Activated CD4-positive, alpha-beta T cell treated with anti-CD3 and anti-CD28 coated beads, Interleukin-2, amount 10 ng/mL, durations not matched to agents 24 days and 14 days (primary cell): ENCODE measurements at regions not wholly inside any gene's neighbourhood (a gene's known extent, or its start where the extent isn't known, plus 50 kb on each side); places are given as distances from the start of the nearest gene placed in this dataset.

Experiments
- DNase-seq: peaks from one replicate; pipeline ENCODE4 v3.0.0; 2022
- H3K27ac Mint-ChIP-seq: one replicate; pipeline ENCODE4 v1.8.0; 2022; ENCODE audit warnings: mild to moderate bottlenecking, mixed read lengths
- H3K27me3 Mint-ChIP-seq: one replicate; pipeline ENCODE4 v1.8.0; 2022; ENCODE audit warnings: mixed read lengths
- H3K36me3 Mint-ChIP-seq: one replicate; pipeline ENCODE4 v1.8.0; 2022; ENCODE audit warnings: low read depth, mild to moderate bottlenecking, mixed read lengths
- H3K4me1 Mint-ChIP-seq: one replicate; pipeline ENCODE4 v1.8.0; 2021; ENCODE audit warnings: mixed read lengths
- H3K4me3 Mint-ChIP-seq: one replicate; pipeline ENCODE4 v1.8.0; 2022; ENCODE audit warnings: mild to moderate bottlenecking, moderate library complexity, mixed read lengths
- H3K9me3 Mint-ChIP-seq: one replicate; pipeline ENCODE4 v1.8.0; 2021; ENCODE audit warnings: mixed read lengths
- intact Hi-C: fragments of 100-400 bp; cut with micrococcal nuclease; formaldehyde crosslinking; loops from one replicate; pipeline ENCODE4 v1.15.1; 2023

DNA sequence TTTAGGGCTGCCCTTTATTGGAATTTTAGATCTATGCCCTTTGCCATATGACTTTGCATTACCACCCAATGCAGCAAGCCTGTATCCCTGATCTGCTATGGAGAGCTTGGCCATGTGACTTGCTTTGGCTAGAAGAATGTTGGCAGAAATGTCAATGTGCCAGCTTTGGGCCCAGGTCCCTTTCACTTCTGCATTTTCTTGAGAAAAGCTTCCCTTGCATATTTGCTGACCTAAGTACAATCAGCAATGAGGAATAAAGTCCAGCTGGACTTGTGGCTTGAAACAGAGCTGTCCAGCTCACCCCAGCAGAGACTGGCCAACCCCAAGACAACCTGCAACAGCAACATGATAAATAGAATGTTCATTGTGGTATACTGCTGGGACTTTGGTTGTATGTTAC, 135.9 kb downstream of the PAH start:
- H3K4me1 Mint-ChIP-seq: no peaks in the 10 kb centered on the region
- H3K4me3 Mint-ChIP-seq: no peak overlapping the region
- DNase-seq: no peak
- H3K27ac Mint-ChIP-seq: no peak overlapping the region
- no peaks in the 10 kb centered on the region for H3K36me3 Mint-ChIP-seq
- intact Hi-C loops: no loop called here
- no peaks in the 10 kb centered on the region for H3K27me3 Mint-ChIP-seq
- no peaks in the 10 kb centered on the region for H3K9me3 Mint-ChIP-seq

DNA sequence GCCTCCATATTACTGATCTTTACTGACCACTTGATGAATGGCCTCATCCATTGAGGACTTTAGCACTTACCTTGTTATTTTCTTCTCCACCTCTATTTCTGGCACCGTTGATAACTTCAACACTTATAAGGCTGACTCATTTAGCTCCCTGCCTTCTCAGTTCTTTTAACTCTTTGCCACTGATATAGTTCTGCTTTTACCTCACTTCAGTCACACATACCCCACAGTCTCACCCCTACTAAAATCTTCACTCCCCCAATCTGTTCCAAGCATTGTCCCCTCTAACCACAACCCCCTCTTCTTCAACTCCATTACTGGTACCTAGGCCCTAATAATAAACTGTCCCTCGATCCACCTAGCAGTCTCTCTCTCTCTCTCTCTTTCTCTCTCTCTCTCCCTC, 141.0 kb downstream of the PAH start:
- DNase-seq: no peak
- no peak overlapping the region for H3K4me3 Mint-ChIP-seq
- H3K9me3 Mint-ChIP-seq: no peaks in the 10 kb centered on the region
- intact Hi-C loops: no loop called here
- no peaks in the 10 kb centered on the region for H3K27me3 Mint-ChIP-seq
- H3K27ac Mint-ChIP-seq: no peak overlapping the region
- no peaks in the 10 kb centered on the region for H3K36me3 Mint-ChIP-seq
- H3K4me1 Mint-ChIP-seq: no peaks in the 10 kb centered on the region

DNA sequence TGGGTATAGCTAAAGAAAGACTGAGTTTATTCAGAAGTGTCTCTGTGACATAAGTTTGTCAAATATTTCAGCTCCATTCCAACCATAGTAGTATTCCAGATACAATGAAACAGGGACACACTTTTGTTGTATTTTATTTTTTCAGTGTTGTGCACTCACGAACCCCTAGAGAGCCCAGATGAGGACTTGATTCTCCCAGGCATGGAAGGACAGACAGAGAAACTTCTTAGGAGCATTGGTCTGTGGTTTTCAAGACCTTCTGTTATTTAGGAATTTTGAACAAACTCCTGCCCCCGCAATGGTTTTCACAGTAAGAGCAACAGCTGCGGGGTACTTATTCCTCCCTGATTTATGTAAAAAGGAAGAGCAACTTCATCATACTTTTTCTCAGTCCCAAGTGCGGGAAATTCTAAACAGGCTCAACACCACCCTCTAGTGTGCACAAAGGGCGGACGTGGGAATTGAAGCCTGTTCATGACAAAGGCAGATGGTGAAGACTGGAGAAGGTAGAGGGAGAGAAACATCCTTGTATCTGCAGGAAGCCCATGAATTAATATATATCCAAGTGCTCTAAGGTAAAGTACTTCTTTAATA, 147.6 kb downstream of the PAH start:
- Mint-ChIP-seq H3K4me3 (no peak overlapping the region), H3K36me3 (no peaks in the 10 kb centered on the region), H3K9me3 (no peaks in the 10 kb centered on the region), H3K4me1 (no peaks in the 10 kb centered on the region), H3K27ac (no peak overlapping the region), H3K27me3 (peaks cover 12% of the 10 kb centered on the region)
- peak; percentile 81 for DNase-seq
- intact Hi-C loops: loop anchor here (1.0 to 5.0 kb wide), 2 partner anchors 672 to 830 kb away; no protein-coding TSS in a partner anchor

DNA sequence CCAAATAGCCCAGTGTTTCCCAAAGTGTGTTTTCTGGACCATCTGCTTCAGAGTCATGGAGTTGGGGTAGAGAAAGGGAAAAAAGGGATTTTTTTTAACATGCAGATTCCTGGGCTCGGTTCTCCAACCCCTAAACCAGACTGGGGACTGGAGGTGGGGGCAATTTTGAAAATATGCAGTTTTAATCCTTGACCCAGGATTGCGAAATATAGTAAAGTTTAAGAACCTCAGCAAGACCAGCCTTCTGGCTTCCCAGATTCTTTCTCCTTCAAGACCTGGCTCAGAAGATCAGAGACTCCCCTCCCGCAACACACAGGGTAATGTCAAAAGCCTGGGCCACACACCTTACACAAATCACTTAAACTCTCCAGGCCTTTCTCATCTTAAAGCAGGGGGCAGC, 150.1 kb downstream of the PAH start:
- H3K4me3 Mint-ChIP-seq: no peak overlapping the region
- intact Hi-C loops: loop anchor here (5.0 kb wide), 1 partner anchor 670 kb away; no protein-coding TSS in a partner anchor
- H3K36me3 Mint-ChIP-seq: no peaks in the 10 kb centered on the region

DNA sequence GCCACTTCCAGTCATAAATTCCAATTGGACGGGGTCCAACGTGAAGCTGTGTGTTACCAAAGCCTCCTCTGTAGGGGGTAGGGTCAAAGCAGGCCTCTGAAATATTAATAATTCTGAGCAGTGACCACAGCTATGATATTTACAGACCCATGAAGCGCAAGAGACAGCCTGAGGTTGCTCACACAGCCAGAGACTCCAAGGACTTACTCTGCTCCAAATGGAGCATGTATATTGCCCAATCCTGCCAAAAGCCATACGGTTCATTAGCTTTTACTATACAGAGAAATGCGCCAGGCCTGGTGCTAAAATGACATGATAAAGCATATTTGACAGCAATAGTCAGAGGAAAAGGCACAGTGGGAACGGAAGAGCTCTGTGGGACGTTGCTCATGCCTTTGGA, 151.3 kb downstream of the PAH start:
- DNase-seq: no peak
- no peaks in the 10 kb centered on the region for H3K36me3 Mint-ChIP-seq
- no peaks in the 10 kb centered on the region for H3K9me3 Mint-ChIP-seq
- no peaks in the 10 kb centered on the region for H3K4me1 Mint-ChIP-seq
- no peak overlapping the region for H3K4me3 Mint-ChIP-seq
- H3K27me3 Mint-ChIP-seq: peaks cover 11% of the 10 kb centered on the region
- intact Hi-C loops: loop anchor here (5.0 kb wide), 1 partner anchor 668 kb away; no protein-coding TSS in a partner anchor
- H3K27ac Mint-ChIP-seq: no peak overlapping the region

More for the DNA sequence above, 150.1 kb downstream of the PAH start:
- DNase-seq: no peak
- Mint-ChIP-seq H3K4me1 (no peaks in the 10 kb centered on the region), H3K27ac (no peak overlapping the region), H3K9me3 (no peaks in the 10 kb centered on the region), H3K27me3 (peaks cover 12% of the 10 kb centered on the region)

DNA sequence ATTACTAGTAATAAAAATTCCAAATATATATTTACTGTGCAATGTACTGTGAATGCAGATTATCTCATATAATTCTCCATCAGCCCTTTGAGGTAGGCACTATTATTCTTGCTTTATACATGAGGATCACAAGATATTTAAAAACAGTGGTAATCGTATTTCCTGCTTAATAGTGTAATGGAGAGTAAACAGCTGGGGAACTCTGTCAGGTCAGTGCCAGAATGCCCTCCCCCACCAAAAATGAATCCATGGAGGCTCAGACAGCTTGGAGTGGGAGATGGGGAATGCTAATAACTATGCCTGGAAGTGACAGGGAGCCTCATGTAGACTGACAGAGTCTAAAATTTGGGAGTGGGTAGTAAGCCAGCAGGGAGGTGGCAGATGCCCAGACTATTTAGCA, 153.6 kb downstream of the PAH start:
- no peaks in the 10 kb centered on the region for H3K36me3 Mint-ChIP-seq
- H3K4me1 Mint-ChIP-seq: no peaks in the 10 kb centered on the region
- DNase-seq: no peak
- intact Hi-C loops: no loop called here
- no peak overlapping the region for H3K27ac Mint-ChIP-seq
- peaks cover 2% of the 10 kb centered on the region for H3K27me3 Mint-ChIP-seq
- H3K4me3 Mint-ChIP-seq: no peak overlapping the region
- H3K9me3 Mint-ChIP-seq: no peaks in the 10 kb centered on the region

DNA sequence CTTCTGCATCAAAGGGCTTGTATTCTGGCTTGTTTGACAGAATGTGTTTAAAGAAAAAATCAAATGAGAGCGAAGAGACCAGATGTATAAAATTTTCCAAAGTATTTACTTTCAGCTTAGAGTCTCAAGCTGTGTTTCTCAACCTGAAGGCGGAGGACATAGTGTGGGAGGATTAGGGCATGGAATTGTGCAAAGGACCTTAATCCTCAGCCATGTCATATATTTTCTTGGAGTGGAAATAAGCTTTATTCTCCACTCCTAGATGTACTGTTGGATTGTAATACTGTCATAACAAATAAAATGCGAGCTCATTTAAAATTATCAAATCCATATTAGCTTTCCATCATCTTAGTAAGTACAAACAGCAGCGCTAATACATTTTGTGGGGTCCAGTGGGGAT, 154.0 kb downstream of the PAH start:
- Mint-ChIP-seq H3K9me3 (no peaks in the 10 kb centered on the region), H3K27me3 (peaks cover 2% of the 10 kb centered on the region), H3K36me3 (no peaks in the 10 kb centered on the region), H3K4me3 (no peak overlapping the region), H3K27ac (no peak overlapping the region), H3K4me1 (no peaks in the 10 kb centered on the region)
- DNase-seq: no peak
- intact Hi-C loops: no loop called here

DNA sequence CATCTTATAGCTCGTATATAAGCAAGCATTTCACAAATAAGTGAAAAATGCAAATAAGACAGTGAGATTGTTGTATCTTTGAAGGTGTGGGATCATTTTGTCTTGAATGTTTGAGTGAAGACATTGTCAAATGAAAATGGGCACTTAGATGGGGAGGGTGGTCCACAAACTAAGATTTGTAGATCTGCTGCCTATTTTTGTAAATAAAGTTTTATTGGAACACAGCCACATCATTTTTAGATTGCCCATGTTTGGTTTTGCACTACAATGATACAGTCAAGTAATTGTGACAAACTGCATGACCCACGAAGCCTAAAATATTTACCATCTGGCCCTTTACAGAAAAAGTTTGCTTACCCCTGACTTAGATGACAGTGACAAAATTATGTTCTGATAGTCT, 156.7 kb downstream of the PAH start:
- DNase-seq: no peak
- Mint-ChIP-seq H3K9me3 (no peaks in the 10 kb centered on the region), H3K27me3 (no peaks in the 10 kb centered on the region), H3K4me3 (no peak overlapping the region), H3K27ac (no peak overlapping the region), H3K4me1 (no peaks in the 10 kb centered on the region), H3K36me3 (no peaks in the 10 kb centered on the region)
- intact Hi-C loops: no loop called here

DNA sequence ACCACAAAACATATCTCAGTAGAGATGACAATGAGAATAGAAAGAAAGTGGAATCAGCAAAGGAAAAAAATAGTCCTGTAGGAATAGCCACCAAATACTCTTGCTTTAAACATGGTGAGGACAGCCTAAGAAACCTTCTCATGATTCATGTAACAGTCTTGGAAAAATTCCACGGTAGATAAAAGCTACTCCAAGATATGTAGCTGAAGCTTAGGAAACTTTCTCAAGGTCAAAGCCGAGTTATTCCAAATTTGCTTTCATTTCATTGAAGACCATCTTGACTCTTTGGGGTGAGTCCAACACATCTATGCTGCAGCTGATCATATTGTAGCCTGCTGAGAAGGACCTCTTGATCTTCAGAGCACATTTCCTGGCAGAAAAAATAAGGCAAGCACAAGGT, 157.6 kb downstream of the PAH start:
- Mint-ChIP-seq H3K9me3 (no peaks in the 10 kb centered on the region), H3K4me3 (no peak overlapping the region), H3K27ac (no peak overlapping the region), H3K4me1 (no peaks in the 10 kb centered on the region), H3K36me3 (no peaks in the 10 kb centered on the region), H3K27me3 (no peaks in the 10 kb centered on the region)
- intact Hi-C loops: no loop called here
- no peak for DNase-seq

DNA sequence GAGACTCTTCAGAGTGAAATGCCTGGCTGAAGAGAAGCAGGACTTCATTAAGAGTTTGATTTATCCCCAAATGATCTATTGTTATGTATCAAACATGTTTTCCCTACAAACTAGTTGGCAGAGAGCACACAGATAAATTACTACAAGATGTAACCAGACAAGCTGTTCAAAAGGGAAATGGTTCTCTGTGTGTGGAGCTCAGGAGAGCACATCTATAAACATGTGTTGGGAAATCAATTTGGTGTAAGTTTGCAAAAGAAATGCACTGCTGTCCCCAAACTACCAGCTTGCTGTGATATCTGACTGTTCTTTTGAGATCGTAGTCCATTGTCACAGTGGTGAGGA, 159.2 kb downstream of the PAH start:
- no peak for DNase-seq
- intact Hi-C loops: no loop called here
- H3K27me3 Mint-ChIP-seq: no peaks in the 10 kb centered on the region
- no peaks in the 10 kb centered on the region for H3K4me1 Mint-ChIP-seq
- no peak overlapping the region for H3K27ac Mint-ChIP-seq
- no peak overlapping the region for H3K4me3 Mint-ChIP-seq
- H3K9me3 Mint-ChIP-seq: no peaks in the 10 kb centered on the region
- no peaks in the 10 kb centered on the region for H3K36me3 Mint-ChIP-seq

DNA sequence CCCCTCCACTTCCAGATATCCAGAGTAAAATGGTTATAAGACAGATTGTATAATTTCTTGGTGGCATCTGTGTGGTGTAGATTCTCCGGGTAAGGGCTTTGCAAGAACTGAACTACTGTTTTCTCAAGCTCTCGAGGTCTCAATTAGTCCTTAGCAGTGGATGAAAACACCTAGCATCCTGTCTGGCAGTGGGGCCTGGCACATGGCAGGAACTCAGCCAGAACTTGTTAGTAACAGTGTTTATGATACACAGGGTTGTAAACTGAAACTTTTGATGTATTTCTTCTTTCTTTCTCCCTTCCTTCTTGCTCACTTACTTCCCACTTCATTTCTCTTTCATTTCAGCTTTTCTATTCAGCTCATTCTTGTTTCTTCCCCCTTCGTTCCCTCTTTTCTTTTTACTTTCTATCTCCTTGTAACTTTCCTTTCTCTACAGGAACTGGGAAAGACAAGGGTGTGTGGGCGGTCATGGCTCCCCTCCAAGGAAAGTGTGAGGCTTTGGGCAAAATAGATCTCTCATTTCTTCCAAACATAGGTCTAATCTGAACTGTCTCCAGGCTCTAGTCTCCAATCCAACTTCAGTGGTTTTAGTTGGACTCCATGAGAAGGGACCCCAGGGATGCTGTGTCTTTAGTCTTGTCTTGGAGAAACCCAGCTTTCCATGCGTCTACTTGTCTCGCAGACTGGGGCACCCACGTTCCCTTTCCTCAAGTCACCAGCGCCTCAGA, 159.7 kb downstream of the PAH start:
- no peak overlapping the region for H3K27ac Mint-ChIP-seq
- H3K4me3 Mint-ChIP-seq: no peak overlapping the region
- no peaks in the 10 kb centered on the region for H3K9me3 Mint-ChIP-seq
- no peaks in the 10 kb centered on the region for H3K36me3 Mint-ChIP-seq
- intact Hi-C loops: no loop called here
- H3K27me3 Mint-ChIP-seq: peaks cover 1% of the 10 kb centered on the region
- H3K4me1 Mint-ChIP-seq: no peaks in the 10 kb centered on the region
- no peak for DNase-seq

DNA sequence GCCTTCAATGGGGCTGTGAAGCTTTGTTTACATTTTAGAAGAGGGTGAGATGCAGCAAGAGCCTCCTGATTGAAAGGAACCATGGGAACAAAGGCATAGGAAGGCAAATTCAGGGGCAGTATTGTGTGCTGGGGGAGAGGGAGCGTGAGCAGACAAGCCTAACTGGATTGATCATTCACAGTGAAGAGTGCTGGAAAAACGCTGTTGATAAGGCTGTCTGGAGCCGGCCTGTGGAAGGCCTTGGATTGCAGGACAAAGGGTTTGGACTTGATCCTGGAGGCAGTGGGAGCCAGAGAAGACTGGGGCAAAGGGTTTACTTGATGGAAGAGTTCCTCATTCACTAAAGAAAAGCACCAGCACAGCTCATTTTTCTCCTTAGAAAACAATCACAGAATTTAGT, 160.5 kb downstream of the PAH start:
- intact Hi-C loops: no loop called here
- H3K4me3 Mint-ChIP-seq: no peak overlapping the region
- peaks cover 3% of the 10 kb centered on the region for H3K27me3 Mint-ChIP-seq
- H3K9me3 Mint-ChIP-seq: no peaks in the 10 kb centered on the region
- DNase-seq: no peak
- no peak overlapping the region for H3K27ac Mint-ChIP-seq
- no peaks in the 10 kb centered on the region for H3K4me1 Mint-ChIP-seq
- H3K36me3 Mint-ChIP-seq: no peaks in the 10 kb centered on the region

DNA sequence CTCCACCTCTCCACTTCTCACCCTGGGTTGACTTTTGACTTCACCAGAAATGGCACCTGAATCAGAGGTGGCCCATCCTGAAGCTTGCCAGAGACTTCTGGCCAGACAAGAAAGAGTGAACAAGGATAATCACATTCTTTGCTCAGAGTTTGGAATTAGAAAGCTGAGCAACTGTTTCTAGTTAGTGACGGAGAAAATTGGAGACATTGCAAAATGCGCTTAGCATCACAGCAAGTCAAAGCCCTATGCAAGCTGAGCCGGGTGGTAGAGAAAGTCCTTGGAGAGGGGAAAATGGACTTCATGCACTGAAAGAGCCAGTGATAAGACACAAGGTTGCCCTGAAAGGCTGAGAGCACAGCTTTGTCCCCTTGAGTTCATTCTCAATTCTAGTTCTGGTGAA, 161.8 kb downstream of the PAH start:
- intact Hi-C loops: no loop called here
- H3K4me3 Mint-ChIP-seq: no peak overlapping the region
- H3K9me3 Mint-ChIP-seq: no peaks in the 10 kb centered on the region
- H3K27me3 Mint-ChIP-seq: peaks cover 3% of the 10 kb centered on the region
- H3K36me3 Mint-ChIP-seq: no peaks in the 10 kb centered on the region
- no peak for DNase-seq
- no peaks in the 10 kb centered on the region for H3K4me1 Mint-ChIP-seq
- no peak overlapping the region for H3K27ac Mint-ChIP-seq

DNA sequence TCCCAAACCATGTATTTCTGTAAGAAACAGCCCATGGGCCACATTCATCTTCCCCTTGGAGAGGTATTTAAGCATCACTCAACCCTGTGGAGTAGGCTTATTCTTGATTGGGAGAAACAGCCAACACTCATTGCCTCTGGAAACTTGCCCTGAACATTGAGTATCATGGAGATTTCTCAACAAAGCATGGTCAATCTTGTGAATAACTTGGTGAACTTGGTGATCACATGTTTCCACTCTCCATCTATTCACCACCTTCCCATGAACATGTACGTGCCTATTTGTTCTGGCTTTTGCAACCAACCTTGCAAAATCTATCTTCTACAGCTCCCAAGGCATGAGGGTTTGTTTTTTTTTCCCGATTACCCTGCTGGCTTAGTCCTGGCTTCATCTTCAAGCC, 163.2 kb downstream of the PAH start:
- H3K4me1 Mint-ChIP-seq: no peaks in the 10 kb centered on the region
- no peak for DNase-seq
- intact Hi-C loops: no loop called here
- no peak overlapping the region for H3K27ac Mint-ChIP-seq
- no peak overlapping the region for H3K4me3 Mint-ChIP-seq
- no peaks in the 10 kb centered on the region for H3K9me3 Mint-ChIP-seq
- H3K36me3 Mint-ChIP-seq: no peaks in the 10 kb centered on the region
- H3K27me3 Mint-ChIP-seq: peaks cover 3% of the 10 kb centered on the region

DNA sequence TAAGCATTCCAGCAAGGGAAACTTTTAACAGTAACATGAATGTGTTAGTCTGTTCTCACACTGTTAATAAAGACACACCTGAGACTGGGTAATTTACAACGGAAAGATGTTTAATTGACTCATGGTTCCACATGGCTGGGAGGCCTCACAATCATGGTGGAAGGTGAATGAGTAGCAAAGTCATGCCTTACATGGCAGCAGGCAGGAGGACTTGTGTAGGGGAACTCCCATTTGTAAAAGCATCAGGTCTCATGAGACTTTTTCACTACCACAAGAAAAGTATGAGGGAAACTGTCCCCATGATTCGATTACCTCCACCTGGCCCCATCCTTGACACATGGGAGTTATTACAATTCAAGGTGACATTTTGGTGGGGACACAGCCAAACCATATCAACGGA, 168.3 kb downstream of the PAH start:
- Mint-ChIP-seq H3K27ac (no peak overlapping the region), H3K9me3 (no peaks in the 10 kb centered on the region), H3K27me3 (peaks cover 3% of the 10 kb centered on the region), H3K4me1 (no peaks in the 10 kb centered on the region), H3K36me3 (no peaks in the 10 kb centered on the region), H3K4me3 (no peak overlapping the region)
- intact Hi-C loops: no loop called here
- DNase-seq: no peak
